Sigmoid colon (tissue), 6 donors: ENCODE measurements at regions not wholly inside any gene's neighbourhood (a gene's known extent, or its start where the extent isn't known, plus 50 kb on each side); places are given as distances from the start of the nearest gene placed in this dataset.

ENCODE experiments used
- DNase-seq: peaks from one replicate; pipeline ENCODE4 v3.0.0-alpha.2; 2019
- H3K27ac ChIP-seq, 4 donors: fragments of 200-600 bp; sonication (generic); one replicate each; pipeline ENCODE4 v1.5.1; 2016 to 2019; ENCODE audit warnings: mild to moderate bottlenecking in 1 of 4
- H3K27me3 ChIP-seq, 3 donors: fragments of 200-600 bp; sonication (generic); one replicate each; pipeline ENCODE4 v1.5.1; 2019; ENCODE audit warnings: mild to moderate bottlenecking in 1 of 3
- H3K36me3 ChIP-seq, 4 donors: fragments of 200-600 bp; sonication (generic); one replicate each; pipeline ENCODE4 v1.5.1; 2016 to 2019
- H3K4me1 ChIP-seq, 4 donors: fragments of 200-600 bp; sonication (generic); one replicate each; pipeline ENCODE4 v1.5.1; 2017 to 2019
- H3K4me3 ChIP-seq, 4 donors: fragments of 200-600 bp; sonication (generic); one replicate each; pipeline ENCODE4 v1.5.1; 2017 to 2019; ENCODE audit warnings: mild to moderate bottlenecking in 2 of 4, moderate library complexity in 1 of 4
- H3K9me3 ChIP-seq, 4 donors: fragments of 200-600 bp in 3 of 4; sonication (generic) in 3 of 4; one replicate each; pipeline versions ENCODE4 v1.5.1 to v1.6.1; 2013 to 2019
- EP300 ChIP-seq, 4 donors: sonication (generic); formaldehyde crosslinking; IDR thresholded peaks; one replicate each; pipeline ENCODE4 v1.6.1; 2017; ENCODE audit warnings: antibody characterized with exemption in 4 of 4
- POLR2A ChIP-seq, 2 donors: fragments of 450-650 bp; IDR thresholded peaks; one replicate each; pipeline ENCODE4 v1.6.1; 2016; ENCODE audit warnings: antibody characterized with exemption in 2 of 2, mild to moderate bottlenecking in 2 of 2, moderate library complexity in 2 of 2
- POLR2AphosphoS5 ChIP-seq, 4 donors: sonication (generic); formaldehyde crosslinking; IDR thresholded peaks; one replicate each; pipeline ENCODE4 v1.6.1; 2017; ENCODE audit warnings: antibody characterized with exemption in 4 of 4
- WGBS, 2 donors: extraction: QIAGEN DNeasy Blood & Tissue Kit; methylation state at CpG; one replicate each; pipeline ENCODE4 v1.1.7; 2013; 5-methylcytosine and 5-hydroxymethylcytosine counted together
- intact Hi-C: fragments of 100-400 bp; cut with DNase I; formaldehyde crosslinking; loops from one replicate; pipeline ENCODE4 v1.15.1; 2023
- TF ChIP-seq, protein P1 (sequence below), 4 experiments: fragments of 450-650 bp in 3 of 4; fragments of 200-600 bp in 1 of 4; IDR thresholded peaks; one replicate each; pipeline ENCODE4 v1.5.1; 2016 to 2019; ENCODE audit warnings: antibody characterized with exemption in 4 of 4, mild to moderate bottlenecking in 3 of 4, moderate library complexity in 2 of 4
- donor health status: healthy with polysubstance abuse.
- donor health status: healthy.

DNA sequence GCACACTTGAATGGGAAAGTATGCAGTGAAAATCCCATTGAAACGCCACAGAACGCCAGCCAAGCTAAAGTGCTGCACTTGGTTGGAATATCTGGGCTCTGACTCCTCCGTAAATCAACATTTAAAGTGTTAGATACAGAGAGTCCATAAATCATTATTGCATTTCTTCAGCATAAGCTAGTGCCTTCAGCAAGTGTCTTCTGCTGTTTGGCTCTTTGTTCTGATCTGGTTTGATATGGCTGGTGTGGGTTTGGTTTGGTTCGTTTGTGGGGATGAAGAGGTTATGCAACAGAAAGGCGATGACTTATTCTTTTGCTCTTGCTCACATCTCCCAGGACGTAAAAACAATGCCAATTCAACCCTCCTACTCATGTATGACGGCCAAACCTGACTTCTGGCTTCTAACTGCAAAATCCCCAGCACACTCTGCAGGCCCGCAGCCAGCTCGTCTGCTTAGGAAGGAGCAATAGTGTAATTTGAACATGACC is 121.8 kb upstream of the ERG start:
- Histone ChIP-seq H3K9me3 (no peaks in the 10 kb centered on the region), H3K4me3 (no peak overlapping the region), H3K4me1 (no peaks in the 10 kb centered on the region), H3K27ac (no peak overlapping the region), H3K36me3 (no peaks in the 10 kb centered on the region), H3K27me3 (peaks cover 0 to 5% (median 0%) of the 10 kb centered on the region in 3 donors)
- WGBS, 2 donors, result 51 to 66% methylated on average over 9 of the region's 9 CpGs
- intact Hi-C loops, result no loop called here
- TF ChIP-seq POLR2A (IDR thresholded peaks at IDR 0.05) (no peak), POLR2AphosphoS5 (IDR thresholded peaks at IDR 0.05) (peak in 1 of 4 donors; percentile 13)
- DNase-seq, result no peak

- H3K4me3 ChIP-seq, result no peak overlapping the region
- H3K27me3 ChIP-seq, result peaks cover 0 to 5% (median 0%) of the 10 kb centered on the region in 3 donors
- no peaks in the 10 kb centered on the region for H3K36me3 ChIP-seq
- no peak overlapping the region for H3K27ac ChIP-seq
- WGBS, 2 donors, result 46 to 76% methylated on average over 3 of the region's 3 CpGs
- no peaks in the 10 kb centered on the region for H3K9me3 ChIP-seq
- H3K4me1 ChIP-seq, result no peaks in the 10 kb centered on the region
- TF ChIP-seq POLR2A (IDR thresholded peaks at IDR 0.05) (no peak), EP300 (IDR thresholded peaks at IDR 0.05) (no peak), POLR2AphosphoS5 (IDR thresholded peaks at IDR 0.05) (no peak)
- TF ChIP-seq, protein P1, sequence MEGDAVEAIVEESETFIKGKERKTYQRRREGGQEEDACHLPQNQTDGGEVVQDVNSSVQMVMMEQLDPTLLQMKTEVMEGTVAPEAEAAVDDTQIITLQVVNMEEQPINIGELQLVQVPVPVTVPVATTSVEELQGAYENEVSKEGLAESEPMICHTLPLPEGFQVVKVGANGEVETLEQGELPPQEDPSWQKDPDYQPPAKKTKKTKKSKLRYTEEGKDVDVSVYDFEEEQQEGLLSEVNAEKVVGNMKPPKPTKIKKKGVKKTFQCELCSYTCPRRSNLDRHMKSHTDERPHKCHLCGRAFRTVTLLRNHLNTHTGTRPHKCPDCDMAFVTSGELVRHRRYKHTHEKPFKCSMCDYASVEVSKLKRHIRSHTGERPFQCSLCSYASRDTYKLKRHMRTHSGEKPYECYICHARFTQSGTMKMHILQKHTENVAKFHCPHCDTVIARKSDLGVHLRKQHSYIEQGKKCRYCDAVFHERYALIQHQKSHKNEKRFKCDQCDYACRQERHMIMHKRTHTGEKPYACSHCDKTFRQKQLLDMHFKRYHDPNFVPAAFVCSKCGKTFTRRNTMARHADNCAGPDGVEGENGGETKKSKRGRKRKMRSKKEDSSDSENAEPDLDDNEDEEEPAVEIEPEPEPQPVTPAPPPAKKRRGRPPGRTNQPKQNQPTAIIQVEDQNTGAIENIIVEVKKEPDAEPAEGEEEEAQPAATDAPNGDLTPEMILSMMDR (IDR thresholded peaks at IDR 0.05), result no peak
- intact Hi-C loops, result no loop called here
- DNase-seq, result no peak
Observed at GRCh38 chr21:38621132-38621531, 122.9 kb upstream of the ERG start.

DNA sequence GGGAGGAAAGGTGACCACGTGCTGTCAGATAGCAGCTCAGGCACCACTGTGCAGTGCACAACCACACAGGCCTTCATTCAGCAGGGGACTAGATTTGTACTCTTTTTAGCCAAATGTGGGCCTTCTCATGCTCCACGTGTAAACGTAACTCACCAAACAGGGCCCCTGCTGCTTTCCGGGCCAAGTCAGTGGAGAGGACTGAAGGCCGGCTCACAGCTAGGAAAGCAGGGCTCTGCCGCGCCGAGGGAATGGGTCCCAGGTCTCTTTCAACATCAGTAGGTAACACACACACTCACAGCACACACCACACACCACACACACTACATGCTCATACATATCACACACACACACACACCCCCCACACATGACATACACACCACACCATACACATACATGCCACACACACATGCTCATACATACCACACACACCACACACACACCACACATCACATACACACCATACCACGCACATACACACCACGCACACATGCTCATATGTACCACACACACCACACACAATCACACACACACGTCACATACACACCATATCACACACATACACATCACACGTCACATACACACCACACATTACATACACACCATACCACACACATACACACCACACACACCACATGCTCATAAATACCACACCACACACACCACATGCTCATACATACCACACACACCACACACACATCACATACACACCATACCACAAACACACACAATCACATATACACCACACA is 124.0 kb upstream of the ERG start:
- no peak for DNase-seq
- Histone ChIP-seq H3K27ac (no peak overlapping the region), H3K9me3 (no peaks in the 10 kb centered on the region), H3K4me1 (no peaks in the 10 kb centered on the region), H3K36me3 (no peaks in the 10 kb centered on the region), H3K4me3 (no peak overlapping the region), H3K27me3 (peaks cover 0 to 5% (median 0%) of the 10 kb centered on the region in 3 donors)
- TF ChIP-seq EP300 (IDR thresholded peaks at IDR 0.05) (no peak), POLR2A (IDR thresholded peaks at IDR 0.05) (no peak)
- intact Hi-C loops, result no loop called here
- WGBS, 2 donors, result 96 to 97% methylated on average over 12 of the region's 12 CpGs

DNA sequence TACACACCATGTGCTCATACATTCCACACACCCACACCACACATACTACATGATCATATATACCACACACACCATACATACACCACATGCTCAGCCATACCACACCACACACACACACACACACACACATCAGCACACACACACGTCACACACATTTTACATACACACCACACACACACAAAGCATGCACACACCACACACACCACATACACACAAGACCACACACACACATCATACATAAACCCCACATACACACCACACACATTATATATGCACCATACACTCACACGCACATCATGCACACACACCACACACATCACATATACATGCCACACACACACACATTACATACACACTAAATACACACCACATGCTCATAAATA is 124.5 kb upstream of the ERG start:
- Histone ChIP-seq H3K4me1 (no peaks in the 10 kb centered on the region), H3K36me3 (no peaks in the 10 kb centered on the region), H3K27me3 (peaks cover 0 to 5% (median 0%) of the 10 kb centered on the region in 3 donors), H3K4me3 (no peak overlapping the region), H3K9me3 (no peaks in the 10 kb centered on the region), H3K27ac (no peak overlapping the region)
- 49 to 50% methylated on average over 2 of the region's 2 CpGs for WGBS, 2 donors
- intact Hi-C loops, result no loop called here
- no peak for DNase-seq
- no peak for TF ChIP-seq EP300 (IDR thresholded peaks at IDR 0.05)
- TF ChIP-seq POLR2A (IDR thresholded peaks at IDR 0.05), result no peak
- TF ChIP-seq, protein P1 (IDR thresholded peaks at IDR 0.05), result no peak
- no peak for TF ChIP-seq POLR2AphosphoS5 (IDR thresholded peaks at IDR 0.05)

GRCh38 chr21:38623552-38623951 is 125.3 kb upstream of the ERG start:
- WGBS, 2 donors, result 64 to 80% methylated on average over 4 of the region's 4 CpGs

More at GRCh38 chr21:38623552-38623951, 125.3 kb upstream of the ERG start:
- no peak overlapping the region for H3K27ac ChIP-seq
- TF ChIP-seq POLR2AphosphoS5 (IDR thresholded peaks at IDR 0.05), result no peak
- no peak for TF ChIP-seq POLR2A (IDR thresholded peaks at IDR 0.05)
- TF ChIP-seq EP300 (IDR thresholded peaks at IDR 0.05), result no peak
- TF ChIP-seq, protein P1 (IDR thresholded peaks at IDR 0.05), result no peak
- H3K9me3 ChIP-seq, result no peaks in the 10 kb centered on the region
- no peak overlapping the region for H3K4me3 ChIP-seq
- DNase-seq, result no peak
- H3K4me1 ChIP-seq, result no peaks in the 10 kb centered on the region
- intact Hi-C loops, result no loop called here
- peaks cover 0 to 5% (median 0%) of the 10 kb centered on the region in 3 donors for H3K27me3 ChIP-seq
- no peaks in the 10 kb centered on the region for H3K36me3 ChIP-seq
